OCI-LY1 (cell line): ENCODE measurements at regions not wholly inside any gene's neighbourhood (a gene's known extent, or its start where the extent isn't known, plus 50 kb on each side); places are given as distances from the start of the nearest gene placed in this dataset.

Experiments used
- H2AFZ ChIP-seq: fragments of 200-600 bp; sonication (generic), shearing (Covaris generic); 2 replicates; pipeline ENCODE4 v1.6.0; 2014; ENCODE audit warnings: antibody characterized with exemption, mild to moderate bottlenecking, low read length
- H3F3A ChIP-seq: fragments of 200-600 bp; sonication (generic), shearing (Covaris generic); 2 replicates; pipeline ENCODE4 v1.6.0; 2014; ENCODE audit warnings: mild to moderate bottlenecking, antibody characterized with exemption, low read length, moderate library complexity; ENCODE audit not compliant: insufficient read depth
- H3K27ac ChIP-seq: fragments of 200-600 bp; sonication (generic); 2 replicates; pipeline ENCODE4 v1.5.1; 2014; ENCODE audit warnings: low read length, mixed run types, mild to moderate bottlenecking, low read depth; ENCODE audit not compliant: poor library complexity, severe bottlenecking
- H3K27me3 ChIP-seq: fragments of 200-600 bp; sonication (generic); 2 replicates; pipeline ENCODE4 v1.6.0; 2014; ENCODE audit warnings: antibody characterized with exemption, mild to moderate bottlenecking, low read length, moderate library complexity; ENCODE audit not compliant: insufficient read depth
- H3K36me3 ChIP-seq: fragments of 200-600 bp; sonication (generic); 2 replicates; pipeline ENCODE4 v1.6.1; 2014; ENCODE audit warnings: mild to moderate bottlenecking, antibody characterized with exemption, low read length, moderate library complexity, mixed read lengths; ENCODE audit not compliant: insufficient read depth
- H3K4me1 ChIP-seq: fragments of 200-600 bp; sonication (generic); 2 replicates; pipeline ENCODE4 v1.5.1; 2014; ENCODE audit warnings: mild to moderate bottlenecking, low read length, moderate library complexity; ENCODE audit not compliant: insufficient read depth, severe bottlenecking
- H3K4me2 ChIP-seq: fragments of 200-600 bp; sonication (generic), shearing (Covaris generic); 2 replicates; pipeline ENCODE4 v1.6.1; 2014; ENCODE audit warnings: low read length
- H3K4me3 ChIP-seq: fragments of 200-600 bp; sonication (generic); 2 replicates; pipeline ENCODE4 v1.5.1; 2014; ENCODE audit warnings: low read length, low read depth, mild to moderate bottlenecking, mixed read lengths; ENCODE audit not compliant: poor library complexity, severe bottlenecking
- H3K79me2 ChIP-seq: fragments of 200-600 bp; shearing (Covaris generic); 2 replicates; pipeline ENCODE4 v1.6.1; 2016; ENCODE audit warnings: mixed run types, low read length, mixed read lengths; ENCODE audit not compliant: insufficient read depth
- H3K9ac ChIP-seq: fragments of 200-600 bp; sonication (generic), shearing (Covaris generic); 2 replicates; pipeline ENCODE4 v1.6.1; 2014; ENCODE audit warnings: mild to moderate bottlenecking, low read length, mixed read lengths
- H3K9me2 ChIP-seq: fragments of 200-600 bp; sonication (generic), shearing (Covaris generic); 2 replicates; pipeline ENCODE4 v1.6.1; 2014; ENCODE audit warnings: low read depth, mild to moderate bottlenecking, low read length, mixed read lengths
- H3K9me3 ChIP-seq: fragments of 200-600 bp; shearing (Covaris generic); 2 replicates; pipeline ENCODE4 v1.6.1; 2014; ENCODE audit warnings: low read length, mixed read lengths
- H4K20me1 ChIP-seq: fragments of 200-600 bp; sonication (generic), shearing (Covaris generic); 2 replicates; pipeline ENCODE4 v1.6.0; 2016; ENCODE audit warnings: mild to moderate bottlenecking, low read length; ENCODE audit not compliant: insufficient read depth
- EZH2 ChIP-seq: fragments of 200-600 bp; sonication (generic), shearing (Covaris generic); IDR thresholded peaks from 2 replicates; pipeline ENCODE4 v1.8.0; 2017; ENCODE audit warnings: borderline replicate concordance, mixed run types, mild to moderate bottlenecking, antibody characterized with exemption, low read length, moderate library complexity, mixed read lengths
- TF ChIP-seq, protein P1 (sequence below): fragments of 200-600 bp; sonication (generic), shearing (Covaris generic); IDR thresholded peaks from 2 replicates; pipeline ENCODE4 v1.5.1; 2017; ENCODE audit warnings: mild to moderate bottlenecking, antibody characterized with exemption, low read length, moderate library complexity, mixed read lengths

DNA sequence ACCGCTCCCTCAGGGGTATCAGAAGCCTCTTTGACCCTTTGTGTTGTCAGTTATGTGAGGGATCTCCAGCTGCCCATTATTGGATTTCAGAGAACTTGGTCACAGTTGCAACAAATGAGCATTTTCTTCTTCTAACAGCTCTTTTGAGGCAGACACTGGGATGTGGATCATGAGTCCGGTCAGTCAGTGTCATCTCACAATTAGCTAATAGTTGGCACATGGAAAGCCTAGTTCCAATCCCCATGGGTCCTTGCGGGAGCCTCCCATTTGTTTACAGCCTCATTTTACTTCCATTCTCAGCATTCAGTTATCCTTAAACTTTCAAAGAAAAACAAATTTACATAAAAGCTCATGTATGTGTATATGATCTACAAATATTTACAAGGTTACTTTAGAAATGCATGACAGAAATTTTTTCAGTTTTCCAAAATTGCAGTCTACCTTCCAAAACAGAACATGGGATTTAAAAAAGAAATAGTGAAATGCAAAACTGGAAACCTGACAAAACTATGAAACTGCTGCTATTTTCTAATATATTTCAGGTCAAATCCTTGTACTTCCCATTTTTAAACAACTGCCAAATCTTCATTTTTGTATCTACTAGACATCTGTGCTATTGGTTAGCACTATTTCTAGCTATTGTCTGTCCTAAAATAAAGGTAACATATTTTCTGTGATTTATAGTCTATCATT is 547.1 kb upstream of the ZEB2 start:
- Histone ChIP-seq H3F3A (no peaks in the 10 kb centered on the region), H3K27ac (no peak overlapping the region), H2AFZ (no peak overlapping the region), H3K9me3 (peaks cover 3% of the 10 kb centered on the region; the same call in 1 of the 2 replicates), H3K4me3 (no peak overlapping the region), H3K9ac (no peak overlapping the region), H4K20me1 (no peaks in the 10 kb centered on the region), H3K4me1 (no peaks in the 10 kb centered on the region), H3K79me2 (no peaks in the 10 kb centered on the region), H3K36me3 (no peaks in the 10 kb centered on the region), H3K4me2 (no peak overlapping the region), H3K27me3 (no peaks in the 10 kb centered on the region), H3K9me2 (no peaks in the 10 kb centered on the region)
- no peak for TF ChIP-seq EZH2
- TF ChIP-seq, protein P1, sequence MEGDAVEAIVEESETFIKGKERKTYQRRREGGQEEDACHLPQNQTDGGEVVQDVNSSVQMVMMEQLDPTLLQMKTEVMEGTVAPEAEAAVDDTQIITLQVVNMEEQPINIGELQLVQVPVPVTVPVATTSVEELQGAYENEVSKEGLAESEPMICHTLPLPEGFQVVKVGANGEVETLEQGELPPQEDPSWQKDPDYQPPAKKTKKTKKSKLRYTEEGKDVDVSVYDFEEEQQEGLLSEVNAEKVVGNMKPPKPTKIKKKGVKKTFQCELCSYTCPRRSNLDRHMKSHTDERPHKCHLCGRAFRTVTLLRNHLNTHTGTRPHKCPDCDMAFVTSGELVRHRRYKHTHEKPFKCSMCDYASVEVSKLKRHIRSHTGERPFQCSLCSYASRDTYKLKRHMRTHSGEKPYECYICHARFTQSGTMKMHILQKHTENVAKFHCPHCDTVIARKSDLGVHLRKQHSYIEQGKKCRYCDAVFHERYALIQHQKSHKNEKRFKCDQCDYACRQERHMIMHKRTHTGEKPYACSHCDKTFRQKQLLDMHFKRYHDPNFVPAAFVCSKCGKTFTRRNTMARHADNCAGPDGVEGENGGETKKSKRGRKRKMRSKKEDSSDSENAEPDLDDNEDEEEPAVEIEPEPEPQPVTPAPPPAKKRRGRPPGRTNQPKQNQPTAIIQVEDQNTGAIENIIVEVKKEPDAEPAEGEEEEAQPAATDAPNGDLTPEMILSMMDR: no peak

DNA sequence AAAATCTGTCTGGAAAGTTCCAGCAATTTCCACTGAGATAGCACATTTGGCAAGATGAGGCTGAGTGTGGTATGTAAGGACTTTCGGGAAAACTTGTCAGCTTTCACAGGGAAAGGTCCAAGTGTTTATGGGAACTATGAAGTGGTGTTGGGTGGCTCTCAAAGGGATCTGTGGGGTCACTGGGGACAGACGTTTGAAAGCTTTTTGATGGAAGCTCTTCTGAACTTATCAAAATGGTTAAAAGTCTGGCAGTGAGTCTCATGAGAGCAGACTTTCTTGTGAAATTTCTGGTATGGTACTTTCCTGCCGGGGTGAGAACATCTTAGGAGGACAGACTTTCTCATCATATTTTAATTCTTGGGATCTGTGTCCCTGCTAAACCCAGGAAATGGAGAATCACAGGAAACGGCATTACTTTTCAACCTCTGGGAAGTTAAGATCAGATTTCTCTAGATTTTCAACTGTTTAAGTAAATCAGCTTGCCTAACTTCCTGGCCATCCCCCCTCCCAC is 546.3 kb upstream of the ZEB2 start:
- no peaks in the 10 kb centered on the region for H3K36me3 ChIP-seq
- H3K4me3 ChIP-seq: no peak overlapping the region
- no peaks in the 10 kb centered on the region for H3K79me2 ChIP-seq
- no peaks in the 10 kb centered on the region for H3K9me2 ChIP-seq
- H2AFZ ChIP-seq: no peak overlapping the region
- peaks cover 3% of the 10 kb centered on the region; the same call in 1 of the 2 replicates for H3K9me3 ChIP-seq
- no peak overlapping the region for H3K9ac ChIP-seq
- no peak overlapping the region for H3K4me2 ChIP-seq
- H3K4me1 ChIP-seq: no peaks in the 10 kb centered on the region
- H4K20me1 ChIP-seq: no peaks in the 10 kb centered on the region
- no peaks in the 10 kb centered on the region for H3K27me3 ChIP-seq
- no peak overlapping the region for H3K27ac ChIP-seq
- no peaks in the 10 kb centered on the region for H3F3A ChIP-seq
- TF ChIP-seq EZH2: no peak
- TF ChIP-seq, protein P1: no peak

DNA sequence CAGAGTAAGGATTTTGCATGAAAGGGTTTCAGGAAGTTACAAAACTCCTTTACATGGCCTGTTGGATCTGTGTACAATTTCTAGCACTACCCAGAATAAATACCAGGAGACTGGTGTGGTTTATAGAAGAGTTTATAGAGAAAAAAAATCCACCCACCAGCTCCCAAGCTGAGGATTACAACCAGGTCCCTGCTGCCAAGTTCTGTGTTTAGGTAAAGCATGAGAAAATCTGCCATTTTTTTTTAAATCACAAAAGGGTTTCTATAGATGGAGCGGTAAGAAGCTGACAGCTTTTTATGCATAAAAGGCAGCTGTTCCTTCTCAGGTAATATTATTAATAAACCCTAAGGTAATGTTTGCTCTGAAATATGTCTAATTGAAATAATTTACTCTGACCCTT is 545.4 kb upstream of the ZEB2 start:
- no peak overlapping the region for H3K4me2 ChIP-seq
- no peaks in the 10 kb centered on the region for H4K20me1 ChIP-seq
- H3K4me3 ChIP-seq: no peak overlapping the region
- no peak overlapping the region for H3K9ac ChIP-seq
- H3K9me3 ChIP-seq: peaks cover 3% of the 10 kb centered on the region; the same call in 1 of the 2 replicates
- no peaks in the 10 kb centered on the region for H3K36me3 ChIP-seq
- H3K79me2 ChIP-seq: no peaks in the 10 kb centered on the region
- H3K27ac ChIP-seq: no peak overlapping the region
- TF ChIP-seq, protein P1: no peak
- TF ChIP-seq EZH2: no peak
- H3K4me1 ChIP-seq: no peaks in the 10 kb centered on the region
- H3K9me2 ChIP-seq: no peaks in the 10 kb centered on the region
- H2AFZ ChIP-seq: no peak overlapping the region
- no peaks in the 10 kb centered on the region for H3F3A ChIP-seq
- no peaks in the 10 kb centered on the region for H3K27me3 ChIP-seq
